GM18520 (cell line): ENCODE measurements at regions not wholly inside any gene's neighbourhood (a gene's known extent, or its start where the extent isn't known, plus 50 kb on each side); places are given as distances from the start of the nearest gene placed in this dataset.
"Not testable (repeated sequence)": the region's sequence is repeated elsewhere in the genome, so short reads cannot be mapped to it uniquely, and the experiment has no call there.

Experiments used
- ATAC-seq: cut with Tn5 transposase; IDR thresholded peaks from one replicate; pipeline ENCODE4 v1.9.1; 2021; ENCODE audit not compliant: unreplicated experiment

- no peak for ATAC-seq
Observed at GRCh38 chr6:166253778-166254204, 54.4 kb downstream of the PRR18 start.

DNA sequence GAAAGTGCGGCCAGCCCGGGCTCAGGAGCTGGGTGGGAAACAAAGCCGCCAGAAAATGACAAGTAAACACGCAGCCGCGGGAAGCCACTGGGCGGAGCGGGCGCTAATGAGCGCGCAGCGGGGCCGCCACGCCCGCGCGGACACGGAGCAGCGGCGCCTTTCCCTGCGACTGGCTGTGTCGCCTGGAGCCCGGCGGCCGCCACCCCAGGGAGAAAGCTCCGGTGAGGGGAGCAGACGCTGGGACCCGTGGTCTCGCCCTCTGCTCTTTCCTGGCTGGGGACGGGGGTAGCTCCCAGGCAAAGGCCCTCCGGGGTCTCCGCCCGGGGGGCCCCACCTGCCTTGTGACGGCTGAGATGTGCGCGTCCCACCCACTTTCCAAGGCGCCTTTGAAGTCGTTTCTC lies 54.9 kb downstream of the PRR18 start:
- no peak for ATAC-seq

- no peak for ATAC-seq
Observed at GRCh38 chr6:166252601-166253000, 55.6 kb downstream of the PRR18 start.

- ATAC-seq, result no peak
Observed at GRCh38 chr6:166251655-166252054, 56.5 kb downstream of the PRR18 start.

DNA sequence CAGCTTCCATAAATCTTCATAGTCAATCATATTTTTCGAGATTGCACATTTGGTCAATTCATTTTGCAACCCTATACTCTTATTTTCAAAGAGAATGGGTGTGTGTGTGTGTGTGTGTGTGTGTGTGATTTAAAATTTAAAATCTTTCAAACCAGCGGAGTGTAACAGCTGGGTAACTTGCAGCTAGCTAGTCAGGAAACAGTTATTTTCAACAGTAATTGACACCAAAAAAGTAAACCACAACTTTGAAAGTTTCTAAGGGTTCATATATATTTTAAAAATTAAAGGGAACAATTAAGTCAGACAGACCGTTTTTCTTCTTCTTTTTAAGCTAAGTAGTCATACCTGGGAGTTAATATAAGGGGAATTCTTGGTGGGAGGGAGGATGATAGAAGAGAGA lies 57.0 kb downstream of the PRR18 start:
- ATAC-seq, result no peak

GRCh38 chr6:166249061-166249785 lies 59.0 kb downstream of the PRR18 start:
- not testable (repeated sequence) for ATAC-seq

DNA sequence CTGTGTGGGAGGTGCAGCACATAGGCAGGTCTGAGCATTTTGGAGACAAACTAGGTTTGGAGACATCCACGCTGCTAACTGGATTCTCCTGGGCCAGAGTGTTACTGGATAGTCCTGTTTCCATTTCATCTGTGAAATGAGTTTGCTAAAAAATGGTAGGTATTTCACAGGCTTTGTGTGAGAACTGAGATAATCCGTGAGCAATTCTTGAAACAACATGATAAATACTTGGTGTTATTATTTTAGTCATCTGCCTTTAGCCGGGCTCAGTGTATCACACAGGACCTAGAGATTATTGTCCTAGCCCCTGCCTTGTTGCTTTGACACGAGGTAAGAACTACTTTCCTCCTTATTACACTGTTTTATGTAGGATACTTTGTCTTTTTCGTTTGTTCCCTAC lies 63.0 kb downstream of the PRR18 start:
- no peak for ATAC-seq

DNA sequence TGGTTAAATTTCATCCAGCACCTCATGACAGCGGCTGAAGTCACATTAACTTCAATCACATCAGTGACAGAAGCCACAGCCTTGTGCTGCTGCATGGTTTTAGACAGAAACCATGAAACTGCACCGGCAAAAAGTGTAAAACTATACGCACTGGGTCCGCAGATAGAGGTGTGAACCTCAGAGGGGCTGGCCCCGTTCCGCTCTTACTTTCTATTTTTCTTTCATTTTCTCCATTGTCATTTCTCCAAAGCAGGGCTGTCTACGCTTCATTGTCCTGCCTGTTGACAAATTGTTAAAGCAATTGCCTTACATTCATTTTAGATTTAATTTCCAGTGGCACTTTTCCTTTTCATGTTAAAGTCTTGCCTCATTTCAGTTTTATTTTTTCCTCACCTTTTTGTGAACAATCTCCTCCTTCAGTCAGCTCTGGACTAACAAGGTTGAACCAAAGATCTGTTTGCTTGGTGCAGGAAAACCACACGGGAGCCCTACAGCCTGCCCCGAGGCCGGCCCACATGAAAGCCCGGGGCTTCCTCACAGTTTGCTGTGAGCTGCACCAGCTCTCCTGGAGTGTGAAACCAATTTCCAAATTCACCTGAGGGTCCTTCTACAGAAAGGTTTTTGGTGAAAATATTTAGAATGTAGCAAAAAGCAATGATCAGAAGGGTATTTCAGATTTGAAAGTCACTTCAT lies 63.7 kb downstream of the PRR18 start:
- ATAC-seq, result peak; percentile 95

DNA sequence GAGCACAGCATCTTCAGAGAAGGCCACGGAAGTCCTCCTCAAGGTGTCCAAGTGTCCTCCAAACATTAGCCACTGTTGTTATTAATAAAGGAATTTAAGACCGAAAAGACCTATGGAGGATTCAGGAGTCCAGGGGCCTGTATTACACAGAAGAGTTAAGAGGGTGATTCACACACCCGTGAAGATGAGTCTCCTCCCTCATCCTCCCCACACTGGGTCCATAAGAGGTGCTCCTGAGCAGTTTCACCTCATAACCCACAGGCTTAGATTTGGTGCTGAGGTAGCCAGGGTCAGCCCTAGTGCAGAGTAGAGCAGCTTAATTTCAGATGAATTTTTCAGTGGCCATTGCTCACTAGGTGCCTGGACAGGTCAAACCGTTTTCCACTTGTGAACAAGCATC lies 65.3 kb downstream of the PRR18 start:
- no peak for ATAC-seq

DNA sequence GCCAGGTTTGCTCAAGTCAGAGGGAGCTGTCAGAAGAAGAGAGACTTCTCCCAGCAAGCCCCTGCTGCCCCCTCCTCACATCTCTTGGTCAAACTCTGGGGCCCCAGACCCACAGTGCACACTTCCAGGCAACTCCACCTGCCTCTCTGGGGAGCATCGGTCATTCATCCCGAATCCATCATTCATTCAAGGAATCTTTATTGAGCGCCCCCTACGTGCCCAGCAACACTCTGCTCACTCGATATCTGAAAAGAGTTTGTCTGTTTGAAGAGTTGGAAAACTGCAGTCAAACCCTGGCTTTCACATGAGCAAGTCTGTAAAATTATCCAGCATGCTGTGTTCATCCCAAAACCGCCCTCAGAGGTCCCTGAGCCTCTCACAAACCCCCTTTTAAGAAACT lies 66.2 kb downstream of the PRR18 start:
- no peak for ATAC-seq

DNA sequence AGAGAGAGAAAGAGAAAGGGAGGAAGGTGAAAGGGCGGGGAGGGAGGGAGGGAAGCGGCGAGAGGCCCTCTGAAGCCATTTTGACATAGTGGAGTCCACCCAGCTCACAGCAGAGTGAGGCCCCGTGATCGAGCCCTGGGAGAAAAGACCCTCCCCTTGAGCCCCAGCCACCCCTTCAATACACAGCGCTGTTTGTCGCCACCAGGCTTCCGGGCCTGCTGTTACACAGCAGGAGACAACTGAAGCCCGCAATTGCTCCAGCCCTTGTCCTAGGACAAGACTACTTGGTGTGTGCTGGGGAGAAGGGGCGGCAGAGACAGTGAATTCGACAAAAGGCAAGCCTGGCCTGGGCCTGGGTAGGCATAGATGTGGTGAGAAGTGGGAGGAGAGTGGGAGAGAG lies 67.3 kb downstream of the PRR18 start:
- ATAC-seq, result no peak

- ATAC-seq, result no peak
Observed at GRCh38 chr6:166237617-166238016, 70.0 kb upstream of the TBXT start.

GRCh38 chr6:166236596-166236995 lies 68.9 kb upstream of the TBXT start:
- no peak for ATAC-seq

DNA sequence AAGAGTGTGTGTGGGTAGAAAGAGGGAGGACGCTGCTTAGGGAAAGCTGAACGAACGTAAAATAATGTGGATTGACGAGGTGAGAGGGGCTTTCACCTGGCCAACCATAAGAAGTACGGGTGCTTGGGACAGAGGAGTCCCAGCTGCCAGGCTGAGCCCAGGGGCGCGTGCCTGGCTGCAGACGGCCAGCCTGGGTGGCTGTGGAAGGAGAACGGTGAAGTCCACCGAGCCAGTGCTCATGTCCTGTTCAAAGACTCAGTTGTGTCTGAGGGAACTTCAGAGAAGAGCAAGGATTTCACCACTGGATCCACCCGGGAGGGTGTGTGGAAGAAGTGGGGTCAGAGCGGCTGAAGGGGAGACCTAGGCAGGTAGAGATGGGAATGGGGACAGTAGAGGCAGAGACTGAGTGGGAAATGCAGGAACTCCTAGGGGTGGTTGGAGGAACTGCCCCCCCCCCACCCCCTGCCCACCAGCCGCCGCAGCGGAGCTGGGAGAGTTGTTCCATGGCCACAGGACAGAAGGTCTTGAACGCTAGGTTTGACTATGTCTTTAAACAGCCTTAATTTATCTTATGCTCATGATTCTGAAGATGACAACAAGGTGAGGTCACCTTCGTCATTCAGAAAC lies 68.1 kb upstream of the TBXT start:
- ATAC-seq, result no peak

DNA sequence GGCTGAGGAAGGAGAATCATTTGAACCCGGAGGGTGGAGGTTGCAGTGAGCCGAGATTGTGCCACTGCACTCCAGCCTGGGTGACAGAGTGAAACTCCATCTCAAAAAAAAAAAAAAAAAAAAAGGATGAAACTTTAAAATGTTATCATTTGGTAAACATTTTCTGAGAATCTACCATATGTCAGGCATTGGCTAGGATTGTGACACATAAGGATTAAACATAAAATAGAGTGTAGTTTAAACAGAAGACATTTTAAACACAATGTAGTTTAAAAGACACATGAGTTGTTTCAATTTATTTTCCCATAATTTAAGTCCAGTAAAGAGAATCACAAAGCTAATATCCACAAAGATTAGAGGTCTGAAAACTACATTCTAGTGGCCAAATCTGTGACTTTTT lies 63.5 kb upstream of the TBXT start:
- not testable (repeated sequence) for ATAC-seq

DNA sequence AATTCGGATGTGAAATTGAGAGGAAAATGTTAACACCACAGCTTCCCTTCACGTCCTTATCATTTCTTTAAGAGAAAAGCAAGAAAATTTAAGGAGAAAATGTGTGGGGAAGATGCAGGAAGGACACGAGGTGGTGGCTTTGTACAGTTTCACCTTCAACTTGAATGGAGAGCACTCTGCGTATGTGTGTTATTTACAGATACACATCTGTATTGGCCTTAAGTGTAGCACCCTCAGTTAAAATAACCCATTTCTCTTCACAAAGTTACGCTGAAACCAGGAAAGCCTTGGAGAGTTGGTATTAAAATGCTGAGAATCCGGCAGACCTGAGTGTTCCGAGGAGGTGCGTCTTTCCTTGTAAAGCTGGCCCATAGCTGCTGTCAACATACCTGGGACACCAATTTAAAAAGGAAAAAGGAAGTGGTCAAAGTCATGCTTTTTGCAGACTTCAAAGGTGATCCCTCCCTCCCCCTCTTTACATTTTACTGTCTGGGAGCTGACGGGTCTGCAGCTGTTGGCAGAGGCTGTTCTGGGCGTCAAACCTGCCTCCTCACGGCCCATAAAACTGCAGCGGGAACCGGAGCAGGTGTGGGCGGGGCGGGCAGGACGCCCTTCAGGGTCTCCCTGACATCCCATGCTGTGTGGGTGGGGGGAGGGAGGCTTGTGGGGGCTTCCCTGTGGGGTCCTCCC lies 61.3 kb upstream of the TBXT start:
- no peak for ATAC-seq

DNA sequence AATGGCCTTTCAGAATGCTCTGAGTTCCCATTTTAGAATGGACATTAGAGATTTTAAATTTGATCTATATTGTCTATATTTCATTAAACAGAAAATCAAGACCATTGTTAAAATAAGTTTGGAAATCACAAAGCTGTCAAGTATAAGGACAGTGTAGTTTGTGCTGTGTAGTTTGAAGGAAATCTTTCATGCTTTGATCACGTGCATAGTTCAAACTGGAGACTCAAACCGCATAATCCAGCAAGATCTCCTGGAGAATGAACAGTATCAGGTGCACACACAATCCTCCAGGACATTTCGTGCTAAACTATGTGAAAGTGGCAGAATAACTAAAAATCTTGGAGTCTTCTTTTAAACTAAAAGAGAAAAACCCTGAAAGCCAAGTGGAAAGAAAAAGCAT lies 60.8 kb upstream of the TBXT start:
- no peak for ATAC-seq

DNA sequence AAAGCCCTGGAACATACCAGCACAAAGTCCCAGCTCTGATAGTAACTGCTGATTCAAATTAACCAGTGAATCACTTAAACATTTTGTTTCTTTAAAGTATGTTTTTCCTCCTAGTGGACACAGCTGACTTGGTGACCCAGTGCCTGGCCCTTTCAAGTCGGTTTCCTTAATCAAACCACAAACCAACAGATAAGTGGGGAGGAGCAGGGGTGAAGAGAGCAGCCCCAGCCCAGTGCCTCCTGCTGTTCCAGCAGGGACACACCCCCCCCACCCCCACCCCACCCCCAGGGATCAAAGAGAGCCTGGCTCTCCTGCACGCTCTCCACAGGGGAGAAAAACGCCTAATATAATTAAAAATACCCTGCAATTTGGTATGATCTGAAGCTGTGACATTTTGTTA lies 55.4 kb upstream of the TBXT start:
- no peak for ATAC-seq

DNA sequence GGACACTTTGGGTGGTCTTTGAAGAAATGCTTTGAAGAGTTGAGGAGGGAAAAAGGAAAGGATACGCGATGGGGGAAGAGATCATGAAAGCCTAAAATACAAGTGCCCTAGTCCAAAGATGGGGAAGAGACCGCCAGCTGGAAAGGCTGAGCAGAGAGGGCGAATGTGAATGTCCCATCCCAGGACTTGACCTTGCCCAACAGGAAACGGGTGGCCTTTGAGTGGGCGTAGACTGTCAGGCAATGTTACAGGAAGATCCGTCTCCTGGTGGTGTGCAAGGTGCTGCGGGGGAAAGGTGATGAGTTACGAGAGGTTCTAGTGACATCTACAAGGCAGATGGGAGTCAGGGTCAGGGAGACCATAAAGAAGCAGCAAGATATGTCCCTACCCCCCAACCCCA lies 55.0 kb upstream of the TBXT start:
- ATAC-seq, result no peak

- no peak for ATAC-seq
Observed at GRCh38 chr6:166221636-166222035, 54.0 kb upstream of the TBXT start.

DNA sequence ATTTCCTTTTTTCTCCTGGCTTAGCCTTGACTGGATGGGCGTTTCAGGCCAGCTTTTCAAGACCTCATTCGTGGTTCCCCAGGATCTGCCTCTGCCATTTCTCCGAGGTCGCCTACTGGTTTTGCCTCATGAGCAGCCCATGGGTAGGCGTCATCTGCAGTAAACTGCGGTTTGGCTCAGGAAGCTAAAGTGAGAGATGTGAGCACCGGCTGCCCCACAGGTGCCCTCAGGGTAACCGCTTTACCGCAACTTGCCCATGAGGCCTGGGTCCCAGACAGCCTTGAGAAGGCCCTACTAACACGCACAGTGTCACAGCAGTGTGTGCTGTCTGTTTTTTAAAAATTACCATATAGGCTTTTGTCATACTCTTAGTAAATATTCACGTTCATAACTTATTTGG lies 53.4 kb upstream of the TBXT start:
- ATAC-seq, result no peak
